HG03135 (cell line): ENCODE measurements at regions not wholly inside any gene's neighbourhood (a gene's known extent, or its start where the extent isn't known, plus 50 kb on each side); places are given as distances from the start of the nearest gene placed in this dataset.
"Not testable (repeated sequence)": the region's sequence is repeated elsewhere in the genome, so short reads cannot be mapped to it uniquely, and the experiment has no call there.

ENCODE experiments used
- ATAC-seq: cut with Tn5 transposase; IDR thresholded peaks from one replicate; pipeline ENCODE4 v1.9.1; 2021; ENCODE audit warnings: mild to moderate bottlenecking, moderate library complexity; ENCODE audit not compliant: unreplicated experiment

DNA sequence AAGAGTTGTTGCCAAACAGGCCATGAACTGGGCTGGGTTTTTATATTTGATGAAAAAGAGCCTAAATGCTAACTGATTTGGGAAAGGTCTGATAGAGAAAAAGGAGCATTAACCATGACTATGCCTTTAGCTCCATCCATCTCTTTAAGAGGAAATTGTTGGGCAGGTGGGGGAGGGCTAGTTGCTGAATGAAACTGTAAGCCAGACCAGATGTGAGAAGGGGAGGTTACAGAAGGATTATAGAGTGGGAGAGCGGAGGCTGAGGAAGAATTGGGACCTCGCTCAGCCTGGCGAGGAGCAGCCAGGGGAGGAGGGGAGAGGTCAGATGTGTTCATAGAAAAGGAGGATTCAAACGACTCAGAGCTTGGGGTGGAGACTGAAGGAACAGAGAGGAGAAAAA, 74.9 kb upstream of the OTUD4 start:
- not testable (repeated sequence) for ATAC-seq

- ATAC-seq: no peak
Measured at GRCh38 chr4:145252190-145252589, 71.8 kb upstream of the OTUD4 start.

DNA sequence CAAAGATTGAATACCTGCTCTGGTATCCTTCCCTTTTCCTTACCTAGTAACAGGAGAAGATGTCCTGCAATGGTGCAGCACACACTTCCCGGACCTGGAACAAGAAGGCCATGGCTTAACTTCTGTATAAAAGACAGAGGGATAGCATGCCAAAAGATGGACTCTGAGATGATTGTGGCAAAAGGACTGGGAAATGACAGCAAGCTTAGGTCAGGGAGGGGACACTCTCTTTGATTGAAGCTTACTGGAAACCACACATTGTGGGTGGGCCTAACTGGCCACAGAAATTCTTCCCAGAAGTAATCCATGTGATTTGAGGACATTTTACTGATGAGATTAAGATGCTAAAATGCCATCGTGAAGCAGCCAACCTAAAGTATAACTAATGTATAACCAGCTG, 71.0 kb upstream of the OTUD4 start:
- no peak for ATAC-seq

DNA sequence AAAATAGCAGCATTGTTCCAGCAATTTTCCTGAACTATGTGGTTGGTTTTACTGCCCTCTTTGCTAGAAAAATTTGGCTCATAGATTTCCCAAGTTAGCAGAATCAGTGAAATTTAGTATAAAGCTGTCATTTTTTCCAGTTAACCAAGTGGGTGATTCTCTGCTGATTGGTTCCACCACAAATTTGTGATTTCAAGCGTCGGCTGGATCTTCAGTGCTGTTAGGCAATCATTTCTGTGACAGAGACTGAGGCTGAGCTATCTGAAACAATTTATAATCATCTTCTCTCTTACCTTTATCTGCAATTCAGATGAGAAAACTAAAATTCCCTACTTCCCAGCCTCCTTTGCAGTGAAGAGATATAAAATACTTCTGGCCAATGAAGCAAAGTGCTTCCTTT, 68.6 kb upstream of the OTUD4 start:
- ATAC-seq: no peak

DNA sequence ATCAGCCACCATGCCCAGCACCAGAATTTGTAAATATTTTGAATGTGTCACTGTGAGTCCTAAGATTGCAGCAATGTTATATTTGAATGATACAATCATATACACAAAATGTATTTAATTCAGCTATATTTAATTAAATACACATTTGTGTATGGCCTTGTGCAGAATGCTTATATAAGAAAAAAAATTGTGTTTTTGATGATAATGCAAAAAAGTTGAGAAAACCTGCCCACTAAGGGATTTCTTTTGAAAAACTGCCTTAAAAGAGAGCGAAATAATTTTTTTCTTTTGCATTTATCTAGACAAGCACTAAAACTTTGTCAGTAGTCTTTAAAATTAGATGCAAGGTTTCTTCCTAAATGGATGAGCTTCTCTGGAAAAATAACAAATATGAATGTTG, 68.1 kb upstream of the OTUD4 start:
- no peak for ATAC-seq

GRCh38 chr4:145234091-145234706, 53.8 kb upstream of the OTUD4 start:
- peak; percentile 98 for ATAC-seq

GRCh38 chr4:145231906-145232700, 51.7 kb upstream of the OTUD4 start:
- ATAC-seq: no peak

- ATAC-seq: no peak
Measured at GRCh38 chr4:145230726-145231125, 50.3 kb upstream of the OTUD4 start.
